ENCODE measurements at regions not wholly inside any gene's neighbourhood (a gene's known extent, or its start where the extent isn't known, plus 50 kb on each side); places are given as distances from the start of the nearest gene placed in this dataset.

- DNase-seq (ENCODE audit: low spot score) = no peak
Observed at GRCh38 chr7:110007320-110008063, 1083.4 kb upstream of the LRRN3 start.

GRCh38 chr7:110010359-110010758, 1080.6 kb upstream of the LRRN3 start:
- no peak for DNase-seq (ENCODE audit: low spot score)

- DNase-seq (ENCODE audit: low spot score) = no peak
Observed at GRCh38 chr7:110017405-110017804, 1073.5 kb upstream of the LRRN3 start.

GRCh38 chr7:110027385-110027784, 1063.5 kb upstream of the LRRN3 start:
- DNase-seq (ENCODE audit: low spot score) = no peak

- DNase-seq (ENCODE audit: low spot score) = no peak
Observed at GRCh38 chr7:110043519-110043918, 1047.4 kb upstream of the LRRN3 start.

GRCh38 chr7:110050785-110051184, 1040.1 kb upstream of the LRRN3 start:
- no peak for DNase-seq (ENCODE audit: low spot score)

GRCh38 chr7:110051372-110051771, 1039.6 kb upstream of the LRRN3 start:
- DNase-seq (ENCODE audit: low spot score) = no peak

GRCh38 chr7:110056331-110056730, 1034.6 kb upstream of the LRRN3 start:
- DNase-seq (ENCODE audit: low spot score) = no peak

- DNase-seq (ENCODE audit: low spot score) = no peak
Observed at GRCh38 chr7:110058401-110058800, 1032.5 kb upstream of the LRRN3 start.

GRCh38 chr7:110061387-110061786, 1029.5 kb upstream of the LRRN3 start:
- no peak for DNase-seq (ENCODE audit: low spot score)

- no peak for DNase-seq (ENCODE audit: low spot score)
Observed at GRCh38 chr7:110065121-110065520, 1025.8 kb upstream of the LRRN3 start.

- DNase-seq (ENCODE audit: low spot score) = no peak
Observed at GRCh38 chr7:110066843-110067242, 1024.1 kb upstream of the LRRN3 start.

- DNase-seq (ENCODE audit: low spot score) = no peak
Observed at GRCh38 chr7:110071192-110071591, 1019.7 kb upstream of the LRRN3 start.

- DNase-seq (ENCODE audit: low spot score) = no peak
Observed at GRCh38 chr7:110075450-110075849, 1015.5 kb upstream of the LRRN3 start.

GRCh38 chr7:110076194-110076593, 1014.7 kb upstream of the LRRN3 start:
- DNase-seq (ENCODE audit: low spot score) = no peak

- DNase-seq (ENCODE audit: low spot score) = no peak
Observed at GRCh38 chr7:110084181-110084807, 1006.6 kb upstream of the LRRN3 start.

- peak; percentile 82 for DNase-seq (ENCODE audit: low spot score)
Observed at GRCh38 chr7:110090110-110090820, 1000.7 kb upstream of the LRRN3 start.

GRCh38 chr7:110095372-110096052, 995.4 kb upstream of the LRRN3 start:
- no peak for DNase-seq (ENCODE audit: low spot score)

- no peak for DNase-seq (ENCODE audit: low spot score)
Observed at GRCh38 chr7:110104243-110104642, 986.7 kb upstream of the LRRN3 start.

- no peak for DNase-seq (ENCODE audit: low spot score)
Observed at GRCh38 chr7:110105307-110105706, 985.6 kb upstream of the LRRN3 start.

GRCh38 chr7:110105840-110106239, 985.1 kb upstream of the LRRN3 start:
- DNase-seq (ENCODE audit: low spot score) = no peak
